Eye (tissue), 1 donor: ENCODE measurements at regions not wholly inside any gene's neighbourhood (a gene's known extent, or its start where the extent isn't known, plus 50 kb on each side); places are given as distances from the start of the nearest gene placed in this dataset.

Source experiments
- DNase-seq: peaks from one replicate; pipeline ENCODE4 v3.0.0-alpha.2; 2015

DNA sequence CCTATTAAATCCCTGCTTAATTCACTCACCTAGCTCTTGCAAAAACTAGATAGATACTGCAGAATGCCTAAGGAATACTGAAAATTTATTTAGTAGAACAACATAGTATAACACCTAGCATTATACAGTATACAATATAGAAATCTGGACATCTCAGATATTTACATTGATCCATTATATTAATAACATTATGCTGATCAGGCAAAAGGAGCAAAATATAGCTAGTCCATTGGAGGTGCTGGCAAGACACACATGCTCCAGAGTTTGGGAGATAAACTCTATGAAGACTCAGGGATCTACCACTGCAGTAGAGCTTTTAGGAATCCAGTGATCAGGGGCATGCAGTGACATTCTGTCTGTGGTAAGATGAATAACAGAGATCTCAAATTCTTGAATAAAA is 357.6 kb downstream of the TBC1D4 start:
- DNase-seq, result no peak

DNA sequence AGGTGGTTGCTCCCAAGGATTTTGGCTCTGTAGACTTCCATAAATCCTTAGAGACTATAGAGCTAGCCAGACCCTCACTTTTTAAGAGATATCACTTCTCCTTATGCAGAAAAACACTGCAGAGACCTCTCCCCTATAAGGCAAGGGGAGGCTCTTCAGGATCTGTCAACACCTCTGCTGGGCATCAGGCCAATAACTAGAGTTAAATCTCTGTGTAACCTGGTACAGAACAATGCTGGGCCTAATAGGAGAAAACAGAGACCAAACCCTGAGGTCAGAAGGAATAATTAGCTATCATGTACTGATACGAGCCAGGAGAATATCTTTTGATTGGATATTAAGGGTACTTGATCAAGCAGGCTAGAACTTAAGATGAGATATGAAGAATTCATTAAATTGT is 358.5 kb downstream of the TBC1D4 start:
- no peak for DNase-seq

GRCh38 chr13:75120085-75120484 is 361.9 kb downstream of the TBC1D4 start:
- no peak for DNase-seq

- DNase-seq, result no peak
Measured at GRCh38 chr13:75115171-75115570, 366.8 kb downstream of the TBC1D4 start.

GRCh38 chr13:75103976-75104375 is 378.0 kb downstream of the TBC1D4 start:
- no peak for DNase-seq

- peak; percentile 23 for DNase-seq
Measured at GRCh38 chr13:75102001-75102716, 379.8 kb downstream of the TBC1D4 start.

- DNase-seq, result no peak
Measured at GRCh38 chr13:75101348-75101747, 380.6 kb downstream of the TBC1D4 start.

GRCh38 chr13:75092143-75092542 is 389.8 kb downstream of the TBC1D4 start:
- DNase-seq, result no peak

- DNase-seq, result peak; percentile 23
Measured at GRCh38 chr13:75091718-75092117, 390.3 kb downstream of the TBC1D4 start.

DNA sequence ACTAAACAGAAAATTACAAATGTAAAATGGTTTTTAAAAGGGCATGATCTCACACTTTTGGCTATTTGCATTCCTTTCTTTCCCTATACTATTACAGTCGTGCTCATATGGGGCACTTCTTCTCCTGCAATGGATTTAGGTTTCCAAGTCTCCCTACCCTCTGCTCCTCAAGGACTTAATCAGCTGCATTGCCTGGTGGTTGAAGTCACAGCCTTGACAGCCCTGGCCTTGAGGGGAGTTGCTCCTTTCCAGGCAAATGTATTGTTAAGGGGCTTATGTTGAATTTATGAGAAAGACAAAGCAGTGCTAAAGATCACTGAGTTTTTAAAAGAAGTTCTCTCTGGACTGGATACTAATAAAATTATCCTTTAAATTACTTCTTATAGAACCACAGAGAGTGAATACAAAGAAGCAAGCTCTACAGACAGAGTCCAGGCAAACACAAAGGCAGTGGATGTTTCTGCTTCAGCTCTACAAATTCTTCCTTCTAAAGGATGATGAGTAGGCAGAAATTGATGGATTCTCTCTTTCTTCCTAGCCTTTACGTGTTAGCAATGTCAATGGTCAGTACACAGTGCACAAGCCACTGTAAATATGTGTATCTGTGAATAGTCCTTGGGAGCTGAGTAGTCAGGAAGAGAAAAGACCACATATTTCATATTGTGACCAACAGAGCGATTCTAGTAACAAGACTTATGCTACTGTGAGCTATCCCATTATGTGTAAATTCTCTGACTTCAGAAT is 390.9 kb downstream of the TBC1D4 start:
- DNase-seq, result peak; percentile 13

GRCh38 chr13:75088915-75089314 is 393.1 kb downstream of the TBC1D4 start:
- DNase-seq, result no peak

DNA sequence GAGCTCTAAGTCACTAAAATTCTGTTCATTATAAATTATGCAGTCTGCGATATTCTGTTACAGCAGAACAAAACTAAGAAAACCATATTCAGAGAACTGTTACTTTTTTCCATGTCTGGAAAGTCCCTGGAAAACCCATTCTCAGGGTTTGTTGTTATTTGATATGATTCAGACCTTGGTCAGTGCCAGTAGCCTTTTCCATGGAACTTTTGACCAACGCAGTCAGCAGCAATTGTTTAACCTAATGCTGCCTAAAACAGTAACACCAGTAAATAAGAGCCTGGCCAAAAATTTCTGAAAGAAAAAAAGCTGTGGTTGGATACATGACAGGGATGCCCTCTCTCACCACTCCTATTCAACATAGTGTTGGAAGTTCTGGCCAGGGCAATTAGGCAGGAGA is 402.7 kb downstream of the TBC1D4 start:
- DNase-seq, result no peak

GRCh38 chr13:75076476-75076875 is 405.5 kb downstream of the TBC1D4 start:
- DNase-seq, result no peak

- DNase-seq, result no peak
Measured at GRCh38 chr13:75073786-75074185, 408.2 kb downstream of the TBC1D4 start.

DNA sequence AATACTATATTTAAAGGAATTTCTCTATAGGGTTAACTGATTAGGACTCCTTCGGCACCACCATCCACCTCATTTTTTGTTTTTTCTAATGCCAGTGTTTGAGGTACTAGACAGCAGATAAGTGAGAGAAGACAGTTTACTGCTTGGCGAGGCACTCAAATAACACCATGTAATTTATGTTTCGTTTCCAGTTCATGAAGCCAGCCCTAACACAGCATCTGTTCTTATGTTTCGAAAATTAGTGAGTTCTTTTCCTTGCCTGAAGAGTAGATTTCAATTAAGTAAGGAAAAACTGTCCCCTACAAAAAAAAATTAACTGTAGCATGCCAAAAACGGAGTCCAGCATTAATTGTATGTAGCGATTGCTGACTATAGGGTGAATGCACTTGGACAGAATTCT is 409.1 kb downstream of the TBC1D4 start:
- DNase-seq, result no peak

- no peak for DNase-seq
Measured at GRCh38 chr13:75072368-75072767, 409.6 kb downstream of the TBC1D4 start.

GRCh38 chr13:75071796-75072195 is 410.2 kb downstream of the TBC1D4 start:
- DNase-seq, result peak; percentile 83

- DNase-seq, result peak; percentile 63
Measured at GRCh38 chr13:75071395-75071794, 410.6 kb downstream of the TBC1D4 start.

DNA sequence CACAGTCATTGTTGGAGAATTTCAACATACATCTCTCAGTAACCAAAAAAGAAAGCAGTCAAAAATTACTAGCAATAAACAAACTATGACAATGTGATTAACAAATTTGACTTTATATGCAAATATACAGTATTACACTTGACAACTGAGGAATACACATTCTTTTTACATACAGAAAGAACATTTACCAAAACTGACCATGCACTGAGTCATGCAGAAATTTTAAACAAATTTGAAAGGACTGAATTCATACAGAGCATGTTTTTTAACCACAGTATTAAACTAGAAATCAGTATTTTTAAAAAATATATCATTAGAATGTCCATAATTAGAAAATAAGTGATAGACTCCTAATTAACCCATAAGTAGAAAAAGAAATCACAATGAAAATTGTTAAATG is 420.1 kb downstream of the TBC1D4 start:
- no peak for DNase-seq

DNA sequence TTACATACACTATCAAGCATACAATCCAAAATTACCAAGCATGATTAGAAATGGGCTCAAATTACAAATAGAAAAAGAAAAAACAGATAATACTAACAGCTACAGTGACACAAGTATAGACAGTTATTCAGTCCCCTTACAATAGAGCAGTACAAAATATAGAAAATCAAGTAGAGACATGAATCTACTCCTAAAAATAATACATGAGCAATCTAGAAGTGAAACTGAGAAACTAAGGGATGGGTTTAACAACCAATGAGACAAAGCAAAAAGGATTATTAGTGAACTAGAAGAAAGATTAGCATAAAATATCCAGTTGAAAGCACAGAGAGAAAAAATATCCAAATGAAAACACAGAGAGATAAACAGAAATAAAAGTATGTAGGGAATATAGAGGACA is 426.7 kb downstream of the TBC1D4 start:
- no peak for DNase-seq

GRCh38 chr13:75052616-75053015 is 429.4 kb downstream of the TBC1D4 start:
- DNase-seq, result no peak

GRCh38 chr13:75050419-75051046 is 431.4 kb downstream of the TBC1D4 start:
- DNase-seq, result peak; percentile 81

DNA sequence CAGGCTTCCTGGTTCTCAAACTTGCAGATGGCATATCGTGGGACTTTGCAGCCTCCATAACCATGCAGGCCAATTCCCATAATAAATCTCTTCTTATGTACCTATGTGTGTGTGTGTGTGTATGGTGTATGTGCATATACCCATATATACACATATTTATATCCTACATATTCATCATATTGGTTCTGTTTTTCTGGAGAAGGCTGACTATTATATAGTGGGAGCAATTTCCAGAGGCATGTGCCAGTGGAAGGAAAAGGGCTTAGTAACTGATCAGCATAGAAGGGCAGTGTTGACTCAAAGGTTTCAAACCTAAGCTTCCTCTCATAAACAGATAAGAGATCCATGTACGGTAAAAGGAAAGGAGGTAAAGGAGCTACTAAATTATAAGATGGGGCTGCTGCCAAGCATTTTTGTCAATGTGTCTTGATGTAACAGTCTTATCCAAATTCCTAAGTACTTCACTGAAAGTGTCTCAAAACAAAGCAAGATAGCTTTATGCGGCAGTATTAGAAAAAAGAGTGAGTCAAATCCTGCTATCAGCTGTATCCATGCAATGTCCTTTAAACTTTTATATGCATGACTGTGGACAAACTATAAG is 432.1 kb downstream of the TBC1D4 start:
- no peak for DNase-seq

DNA sequence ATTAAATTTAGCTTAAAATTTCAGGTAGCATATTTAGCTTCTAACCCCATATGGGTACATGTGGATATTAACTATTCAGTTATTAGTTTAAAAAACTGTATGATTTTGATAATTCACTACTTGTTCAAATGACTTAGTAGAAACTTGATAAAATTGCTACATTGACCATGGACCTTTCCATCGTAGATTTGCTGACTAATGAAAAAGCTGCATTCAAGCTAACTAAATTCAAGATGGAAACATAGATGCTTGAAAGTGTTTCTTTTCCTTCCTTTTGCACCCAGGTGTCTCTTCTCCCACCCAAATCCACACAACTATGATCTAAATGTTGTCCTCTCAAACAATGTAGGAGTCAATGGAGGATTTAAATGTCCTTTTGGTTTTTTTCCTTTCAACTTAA is 439.2 kb downstream of the TBC1D4 start:
- no peak for DNase-seq
